ENCODE measurements at regions not wholly inside any gene's neighbourhood (a gene's known extent, or its start where the extent isn't known, plus 50 kb on each side); places are given as distances from the start of the nearest gene placed in this dataset.

DNA sequence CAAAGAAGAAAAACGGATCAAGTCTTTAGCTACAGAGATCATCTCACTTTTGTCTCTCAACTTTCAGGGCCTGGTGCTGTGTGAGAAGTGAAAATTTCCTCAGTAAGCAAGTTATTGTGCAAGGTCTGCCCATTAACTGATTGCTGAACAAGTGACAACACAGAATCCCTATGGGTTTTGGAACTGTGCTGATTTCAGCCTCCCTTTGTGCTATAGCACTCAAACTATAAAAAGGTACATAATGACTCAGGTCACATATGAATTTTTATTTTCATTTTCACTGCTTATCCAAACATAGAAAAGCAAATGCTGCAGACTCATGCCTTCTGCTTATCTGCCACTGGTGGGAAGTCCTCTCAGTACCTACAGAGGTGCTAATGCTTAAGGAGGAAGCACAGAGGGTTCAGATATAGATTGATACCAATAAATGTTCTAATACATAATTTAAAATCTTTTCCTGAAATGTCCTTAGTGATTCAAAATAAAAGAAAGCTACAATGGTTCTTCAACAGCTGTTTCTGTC is 576.2 kb upstream of the CT83 start:
- Mint-ChIP-seq H3K36me3 (ENCODE audit: low read depth) (no peaks in the 10 kb centered on the region), H3K4me3 (no peak overlapping the region), H3K9me3 (no peaks in the 10 kb centered on the region), H3K4me1 (ENCODE audit: low read depth) (no peaks in the 10 kb centered on the region), H3K27ac (no peak overlapping the region), H3K27me3 (ENCODE audit: insufficient read depth) (no peaks in the 10 kb centered on the region)
- intact Hi-C loops (cut with micrococcal nuclease), result no loop called here
- no peak for DNase-seq (ENCODE audit: low spot score)

DNA sequence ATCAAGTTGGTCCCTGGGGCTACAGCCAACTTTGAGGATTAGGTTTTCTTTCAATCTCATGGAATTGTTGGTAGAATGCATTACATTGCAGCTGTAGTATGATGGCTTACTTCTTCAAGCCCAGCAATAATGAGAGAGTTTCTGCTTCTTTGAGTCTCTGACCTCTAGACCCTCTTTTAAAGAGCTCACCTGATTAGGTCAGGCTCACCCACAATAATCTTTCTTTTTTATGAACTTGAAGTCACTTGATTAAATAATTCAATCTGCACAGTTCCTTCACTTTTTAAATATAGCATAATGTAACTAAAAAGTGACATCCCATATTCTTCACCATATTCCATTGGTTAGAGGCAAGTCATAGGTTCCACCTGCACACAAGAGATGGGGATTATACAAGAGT is 547.5 kb upstream of the CT83 start:
- no peak for DNase-seq (ENCODE audit: low spot score)
- intact Hi-C loops (cut with micrococcal nuclease), result no loop called here
- H3K4me1 Mint-ChIP-seq (ENCODE audit: low read depth), result no peaks in the 10 kb centered on the region
- no peak overlapping the region for H3K27ac Mint-ChIP-seq
- H3K27me3 Mint-ChIP-seq (ENCODE audit: insufficient read depth), result no peaks in the 10 kb centered on the region
- no peaks in the 10 kb centered on the region for H3K9me3 Mint-ChIP-seq
- H3K4me3 Mint-ChIP-seq, result no peak overlapping the region
- H3K36me3 Mint-ChIP-seq (ENCODE audit: low read depth), result no peaks in the 10 kb centered on the region

GRCh38 chrX:117002981-117003380 is 540.2 kb upstream of the CT83 start:
- intact Hi-C loops (cut with micrococcal nuclease), result no loop called here
- Mint-ChIP-seq H3K4me1 (ENCODE audit: low read depth) (no peaks in the 10 kb centered on the region), H3K9me3 (no peaks in the 10 kb centered on the region), H3K27me3 (ENCODE audit: insufficient read depth) (no peaks in the 10 kb centered on the region), H3K4me3 (no peak overlapping the region), H3K36me3 (ENCODE audit: low read depth) (no peaks in the 10 kb centered on the region), H3K27ac (no peak overlapping the region)
- DNase-seq (ENCODE audit: low spot score), result no peak

DNA sequence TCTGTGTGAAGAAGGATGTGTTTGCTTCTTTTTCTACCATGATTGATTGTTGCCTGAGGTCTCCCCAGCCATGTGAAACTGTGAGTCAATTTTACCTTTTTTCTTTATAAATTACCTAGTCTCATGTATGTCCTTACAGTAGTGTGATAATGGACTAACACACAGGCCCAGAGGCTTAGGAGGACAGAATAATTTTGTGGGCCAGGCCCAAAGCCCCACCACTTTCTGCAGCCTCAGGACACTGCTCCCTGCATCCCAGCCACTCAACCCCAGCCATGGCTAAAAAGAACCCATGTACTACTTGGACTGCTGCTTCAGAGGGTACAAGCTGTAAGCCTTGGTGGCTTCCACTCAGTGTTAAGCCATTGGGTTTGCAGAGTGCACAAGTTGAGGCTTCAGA is 512.7 kb upstream of the CT83 start:
- Mint-ChIP-seq H3K36me3 (ENCODE audit: low read depth) (no peaks in the 10 kb centered on the region), H3K27me3 (ENCODE audit: insufficient read depth) (no peaks in the 10 kb centered on the region), H3K4me3 (no peak overlapping the region), H3K9me3 (peaks cover 6% of the 10 kb centered on the region), H3K27ac (no peak overlapping the region), H3K4me1 (ENCODE audit: low read depth) (no peaks in the 10 kb centered on the region)
- no peak for DNase-seq (ENCODE audit: low spot score)
- intact Hi-C loops (cut with micrococcal nuclease), result no loop called here

DNA sequence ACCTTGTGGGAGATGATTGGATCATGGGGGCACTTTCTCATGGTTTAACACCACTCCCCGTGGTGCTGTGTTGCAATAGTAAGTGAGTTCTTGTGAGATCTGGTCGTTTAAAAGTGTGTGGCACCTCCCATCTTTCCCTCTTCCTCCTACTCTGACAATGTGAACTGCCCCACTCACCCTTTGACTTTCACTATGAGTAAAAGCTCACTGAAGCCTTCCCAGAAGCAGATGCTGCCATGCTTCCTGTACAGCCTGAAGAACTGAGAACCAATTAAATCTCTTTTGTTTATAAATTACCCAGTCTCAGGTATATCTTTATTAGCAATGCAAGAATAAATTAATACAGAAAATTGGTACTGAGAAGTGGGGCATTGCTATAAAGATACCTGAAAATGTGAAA is 509.6 kb upstream of the CT83 start:
- intact Hi-C loops (cut with micrococcal nuclease), result no loop called here
- Mint-ChIP-seq H3K4me1 (ENCODE audit: low read depth) (no peaks in the 10 kb centered on the region), H3K27ac (no peak overlapping the region), H3K4me3 (no peak overlapping the region), H3K36me3 (ENCODE audit: low read depth) (no peaks in the 10 kb centered on the region), H3K9me3 (no peaks in the 10 kb centered on the region), H3K27me3 (ENCODE audit: insufficient read depth) (no peaks in the 10 kb centered on the region)
- DNase-seq (ENCODE audit: low spot score), result no peak

- Mint-ChIP-seq H3K36me3 (ENCODE audit: low read depth) (no peaks in the 10 kb centered on the region), H3K4me3 (no peak overlapping the region), H3K27me3 (ENCODE audit: insufficient read depth) (no peaks in the 10 kb centered on the region), H3K9me3 (no peaks in the 10 kb centered on the region), H3K27ac (no peak overlapping the region), H3K4me1 (ENCODE audit: low read depth) (no peaks in the 10 kb centered on the region)
- intact Hi-C loops (cut with micrococcal nuclease), result no loop called here
- DNase-seq (ENCODE audit: low spot score), result no peak
These were observed 499.3 kb upstream of the CT83 start for GRCh38 chrX:116961872-116962582.

DNA sequence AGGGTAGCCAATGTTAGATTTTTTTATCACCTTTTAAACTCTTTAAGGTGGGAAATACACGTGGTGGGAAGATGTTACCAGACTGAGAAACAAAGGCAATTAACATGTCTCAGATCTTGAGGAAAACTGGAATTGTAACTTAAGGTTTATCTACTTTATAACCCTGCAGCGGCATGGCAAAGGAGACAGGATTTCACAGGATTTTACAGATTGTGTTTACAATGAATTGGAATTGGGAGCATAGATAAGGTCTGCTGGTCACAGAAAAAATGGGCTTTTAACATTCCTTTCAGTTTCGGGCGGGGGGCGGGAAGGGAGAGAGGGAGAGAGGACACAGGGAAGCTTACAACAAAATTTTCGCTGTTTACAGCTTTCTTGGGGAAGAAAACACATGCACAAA is 467.5 kb upstream of the CT83 start:
- Mint-ChIP-seq H3K27me3 (ENCODE audit: insufficient read depth) (no peaks in the 10 kb centered on the region), H3K4me1 (ENCODE audit: low read depth) (no peaks in the 10 kb centered on the region)
- intact Hi-C loops (cut with micrococcal nuclease), result no loop called here

GRCh38 chrX:116897526-116897925 is 434.8 kb upstream of the CT83 start:
- peaks cover 3% of the 10 kb centered on the region for H3K9me3 Mint-ChIP-seq
- no peaks in the 10 kb centered on the region for H3K27me3 Mint-ChIP-seq (ENCODE audit: insufficient read depth)

More for the DNA sequence above, 467.5 kb upstream of the CT83 start:
- Mint-ChIP-seq H3K9me3 (no peaks in the 10 kb centered on the region), H3K36me3 (ENCODE audit: low read depth) (no peaks in the 10 kb centered on the region), H3K27ac (no peak overlapping the region), H3K4me3 (no peak overlapping the region)
- DNase-seq (ENCODE audit: low spot score), result no peak

DNA sequence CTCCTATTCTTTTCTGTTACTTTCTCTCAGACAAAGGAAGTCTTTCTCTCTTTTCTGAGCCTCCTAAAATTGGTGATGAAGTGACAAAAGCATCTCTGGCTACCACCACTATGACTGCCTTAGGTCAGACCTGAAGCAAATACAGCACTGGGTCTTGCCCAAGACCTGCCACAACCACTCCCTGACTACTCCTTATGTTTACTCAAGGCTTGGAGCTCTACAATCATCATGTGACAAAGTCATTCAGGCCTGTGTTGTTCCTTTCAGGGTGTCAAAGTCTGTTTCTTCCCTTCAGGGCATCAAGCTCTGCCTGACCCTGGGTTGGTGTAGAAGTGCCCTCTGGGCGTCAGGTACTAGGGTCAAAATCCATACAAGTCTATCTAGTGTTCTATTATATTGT is 419.2 kb upstream of the CT83 start:
- no peak for DNase-seq (ENCODE audit: low spot score)
- Mint-ChIP-seq H3K27me3 (ENCODE audit: insufficient read depth) (no peaks in the 10 kb centered on the region), H3K27ac (no peak overlapping the region), H3K4me3 (no peak overlapping the region), H3K36me3 (ENCODE audit: low read depth) (no peaks in the 10 kb centered on the region), H3K9me3 (no peaks in the 10 kb centered on the region), H3K4me1 (ENCODE audit: low read depth) (no peaks in the 10 kb centered on the region)
- intact Hi-C loops (cut with micrococcal nuclease), result no loop called here

More at GRCh38 chrX:116897526-116897925, 434.8 kb upstream of the CT83 start:
- intact Hi-C loops (cut with micrococcal nuclease), result no loop called here
- H3K4me3 Mint-ChIP-seq, result no peak overlapping the region
- no peak overlapping the region for H3K27ac Mint-ChIP-seq
- H3K36me3 Mint-ChIP-seq (ENCODE audit: low read depth), result no peaks in the 10 kb centered on the region
- no peak for DNase-seq (ENCODE audit: low spot score)
- no peaks in the 10 kb centered on the region for H3K4me1 Mint-ChIP-seq (ENCODE audit: low read depth)

- no peaks in the 10 kb centered on the region for H3K9me3 Mint-ChIP-seq
- no peak overlapping the region for H3K27ac Mint-ChIP-seq
- H3K4me1 Mint-ChIP-seq (ENCODE audit: low read depth), result no peaks in the 10 kb centered on the region
- H3K27me3 Mint-ChIP-seq (ENCODE audit: insufficient read depth), result no peaks in the 10 kb centered on the region
- intact Hi-C loops (cut with micrococcal nuclease), result no loop called here
- no peak overlapping the region for H3K4me3 Mint-ChIP-seq
- no peak for DNase-seq (ENCODE audit: low spot score)
- H3K36me3 Mint-ChIP-seq (ENCODE audit: low read depth), result no peaks in the 10 kb centered on the region
These were observed 410.9 kb upstream of the CT83 start for GRCh38 chrX:116873671-116874070.

DNA sequence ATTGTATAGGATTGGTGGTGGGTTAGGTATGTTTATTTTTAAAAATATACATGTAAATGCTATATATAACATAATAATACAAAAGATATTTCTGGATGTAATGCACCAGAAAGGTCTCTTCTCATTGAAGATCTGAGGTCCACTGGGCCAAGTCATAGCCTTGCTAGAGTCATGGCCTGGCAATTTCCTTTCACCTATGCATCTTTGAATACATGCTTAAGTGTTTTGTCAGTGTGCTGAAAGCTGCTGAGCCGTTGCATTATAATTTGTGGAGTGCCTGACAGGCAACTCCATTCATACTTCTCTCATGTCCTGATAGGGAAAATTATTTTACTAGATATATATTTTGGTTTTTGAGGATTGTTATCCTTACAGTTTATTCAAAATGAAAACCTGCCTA is 410.2 kb upstream of the CT83 start:
- H3K27me3 Mint-ChIP-seq (ENCODE audit: insufficient read depth), result no peaks in the 10 kb centered on the region
- H3K9me3 Mint-ChIP-seq, result no peaks in the 10 kb centered on the region
- no peaks in the 10 kb centered on the region for H3K4me1 Mint-ChIP-seq (ENCODE audit: low read depth)
- DNase-seq (ENCODE audit: low spot score), result no peak
- intact Hi-C loops (cut with micrococcal nuclease), result no loop called here
- no peaks in the 10 kb centered on the region for H3K36me3 Mint-ChIP-seq (ENCODE audit: low read depth)
- no peak overlapping the region for H3K4me3 Mint-ChIP-seq
- H3K27ac Mint-ChIP-seq, result no peak overlapping the region

GRCh38 chrX:116863029-116863428 is 400.3 kb upstream of the CT83 start:
- Mint-ChIP-seq H3K4me3 (no peak overlapping the region), H3K27ac (no peak overlapping the region), H3K9me3 (no peaks in the 10 kb centered on the region), H3K36me3 (ENCODE audit: low read depth) (no peaks in the 10 kb centered on the region), H3K27me3 (ENCODE audit: insufficient read depth) (no peaks in the 10 kb centered on the region), H3K4me1 (ENCODE audit: low read depth) (no peaks in the 10 kb centered on the region)
- intact Hi-C loops (cut with micrococcal nuclease), result no loop called here
- DNase-seq (ENCODE audit: low spot score), result no peak

GRCh38 chrX:116862340-116862739 is 399.6 kb upstream of the CT83 start:
- H3K4me3 Mint-ChIP-seq, result no peak overlapping the region
- no peaks in the 10 kb centered on the region for H3K27me3 Mint-ChIP-seq (ENCODE audit: insufficient read depth)
- H3K9me3 Mint-ChIP-seq, result no peaks in the 10 kb centered on the region
- DNase-seq (ENCODE audit: low spot score), result no peak
- intact Hi-C loops (cut with micrococcal nuclease), result no loop called here
- H3K27ac Mint-ChIP-seq, result no peak overlapping the region
- no peaks in the 10 kb centered on the region for H3K4me1 Mint-ChIP-seq (ENCODE audit: low read depth)
- no peaks in the 10 kb centered on the region for H3K36me3 Mint-ChIP-seq (ENCODE audit: low read depth)

- H3K4me1 Mint-ChIP-seq (ENCODE audit: low read depth), result no peaks in the 10 kb centered on the region
- H3K9me3 Mint-ChIP-seq, result no peaks in the 10 kb centered on the region
- no peaks in the 10 kb centered on the region for H3K27me3 Mint-ChIP-seq (ENCODE audit: insufficient read depth)
- no peak overlapping the region for H3K27ac Mint-ChIP-seq
- H3K4me3 Mint-ChIP-seq, result no peak overlapping the region
- intact Hi-C loops (cut with micrococcal nuclease), result no loop called here
- DNase-seq (ENCODE audit: low spot score), result no peak
- no peaks in the 10 kb centered on the region for H3K36me3 Mint-ChIP-seq (ENCODE audit: low read depth)
These were observed 378.5 kb upstream of the CT83 start for GRCh38 chrX:116841290-116841689.

Data from activated T-helper 1 cell treated with anti-CD3 and anti-CD28 coated beads, Interleukin-12 subunit alpha, Interleukin-12 subunit beta, Interleukin-2, Interleukin-4 antibody, amounts not matched to agents 30 ng/mL and 10 ng/mL and 1 ng/mL, durations not matched to agents 14 hours and 24 hours and 36 hours (primary cell).